Lung (tissue), 11 donors: ENCODE measurements at regions not wholly inside any gene's neighbourhood (a gene's known extent, or its start where the extent isn't known, plus 50 kb on each side); places are given as distances from the start of the nearest gene placed in this dataset.

Experiments
- ATAC-seq: fragments of 200-7000 bp; cut with Tn5 transposase; one replicate; pipeline ENCODE4 v1.9.1; 2020; ENCODE audit warnings: moderate number of reproducible peaks; ENCODE audit not compliant: insufficient read depth, low FRiP score
- DNase-seq, 3 donors: peaks; one replicate each; pipeline ENCODE4 v3.0.0-alpha.2; 2013 to 2017
- H3K27ac ChIP-seq, 2 donors: one replicate each; pipeline ENCODE4 v1.5.1; 2013; ENCODE audit warnings: mild to moderate bottlenecking in 2 of 2, moderate library complexity in 2 of 2, control low read depth in 1 of 2, inconsistent platforms in 1 of 2, low read depth in 1 of 2, low read length in 1 of 2
- H3K27me3 ChIP-seq, 3 donors: one replicate each; pipeline ENCODE4 v1.5.1; 2013; ENCODE audit warnings: low read length in 2 of 3; ENCODE audit not compliant: control insufficient read depth in 3 of 3, insufficient read depth in 3 of 3
- H3K36me3 ChIP-seq, 4 donors: one replicate each; pipeline ENCODE4 v1.5.1; 2013; ENCODE audit warnings: low read length in 4 of 4, mild to moderate bottlenecking in 1 of 4, moderate library complexity in 1 of 4; ENCODE audit not compliant: control insufficient read depth in 4 of 4, insufficient read depth in 4 of 4
- H3K4me1 ChIP-seq, 5 donors: one replicate each; pipeline ENCODE4 v1.5.1; 2013; ENCODE audit warnings: low read length in 5 of 5, mild to moderate bottlenecking in 2 of 5, moderate library complexity in 1 of 5; ENCODE audit not compliant: control insufficient read depth in 5 of 5, insufficient read depth in 5 of 5
- H3K4me3 ChIP-seq: one replicate; pipeline ENCODE4 v1.5.1; 2013; ENCODE audit warnings: mild to moderate bottlenecking, control low read depth, moderate library complexity
- H3K9ac ChIP-seq, 2 donors: one replicate each; pipeline ENCODE4 v1.5.1; 2013; ENCODE audit warnings: low read length in 2 of 2, control low read depth in 1 of 2; ENCODE audit not compliant: insufficient read depth in 1 of 2
- H3K9me3 ChIP-seq, 4 donors: one replicate each; pipeline ENCODE4 v1.5.1; 2013; ENCODE audit warnings: low read length in 3 of 4, mild to moderate bottlenecking in 1 of 4, moderate library complexity in 1 of 4; ENCODE audit not compliant: control insufficient read depth in 4 of 4, insufficient read depth in 3 of 4
- CTCF ChIP-seq: IDR thresholded peaks from 2 replicates; pipeline ENCODE4 v1.5.1; 2012; ENCODE audit warnings: mild to moderate bottlenecking; ENCODE audit errors: control extremely low read depth, extremely low read depth
- WGBS, 2 donors: extraction: QIAGEN DNeasy Blood & Tissue Kit; methylation state at CpG; one replicate each; pipeline ENCODE4 v1.1.7; 2013; 5-methylcytosine and 5-hydroxymethylcytosine counted together
- donor health status: control.
- donor health status: control.
- donor health status: Bipolar disorder and iron deficiency.
- donor health status: healthy.
- donor health status: DM: yes; HTN: yes; CAD: no.

GRCh38 chr4:11687727-11688126, 259.0 kb upstream of the HS3ST1 start:
- 84 to 86% methylated on average over 1 of the region's 1 CpG for WGBS, 2 donors
- no peaks in the 10 kb centered on the region for H3K36me3 ChIP-seq
- H3K4me3 ChIP-seq: no peak overlapping the region
- no peak for TF ChIP-seq CTCF
- H3K27ac ChIP-seq: no peak overlapping the region
- H3K9me3 ChIP-seq: peaks cover 0 to 2% (median 0%) of the 10 kb centered on the region in 4 donors
- peaks cover 0 to 4% (median 0%) of the 10 kb centered on the region in 5 donors for H3K4me1 ChIP-seq
- H3K9ac ChIP-seq: no peak overlapping the region
- no peak for ATAC-seq
- H3K27me3 ChIP-seq: no peaks in the 10 kb centered on the region
- DNase-seq: no peak

- no peaks in the 10 kb centered on the region for H3K36me3 ChIP-seq
- no peaks in the 10 kb centered on the region for H3K9me3 ChIP-seq
- H3K27me3 ChIP-seq: no peaks in the 10 kb centered on the region
- ATAC-seq (no peak), DNase-seq (no peak)
- 91 to 93% methylated on average over 5 of the region's 5 CpGs for WGBS, 2 donors
- peaks cover 0 to 4% (median 0%) of the 10 kb centered on the region in 5 donors for H3K4me1 ChIP-seq
- H3K9ac ChIP-seq: no peak overlapping the region
- H3K27ac ChIP-seq: no peak overlapping the region
- no peak for TF ChIP-seq CTCF
- H3K4me3 ChIP-seq: no peak overlapping the region
Observed at GRCh38 chr4:11685481-11685880, 256.8 kb upstream of the HS3ST1 start.

GRCh38 chr4:11675051-11675800, 246.5 kb upstream of the HS3ST1 start:
- DNase-seq (no peak), ATAC-seq (no peak)
- Histone ChIP-seq H3K9me3 (peaks cover 0 to 3% (median 1%) of the 10 kb centered on the region in 4 donors), H3K4me3 (no peak overlapping the region), H3K27ac (no peak overlapping the region), H3K36me3 (no peaks in the 10 kb centered on the region), H3K27me3 (no peaks in the 10 kb centered on the region), H3K4me1 (no peaks in the 10 kb centered on the region), H3K9ac (no peak overlapping the region)
- WGBS, 2 donors: 89 to 95% methylated on average over 3 of the region's 3 CpGs
- no peak for TF ChIP-seq CTCF

GRCh38 chr4:11670304-11670703, 241.6 kb upstream of the HS3ST1 start:
- Histone ChIP-seq H3K27ac (no peak overlapping the region), H3K4me3 (no peak overlapping the region), H3K36me3 (no peaks in the 10 kb centered on the region), H3K9me3 (peaks cover 0 to 3% (median 0%) of the 10 kb centered on the region in 4 donors), H3K27me3 (no peaks in the 10 kb centered on the region), H3K4me1 (no peaks in the 10 kb centered on the region), H3K9ac (no peak overlapping the region)
- DNase-seq (no peak), ATAC-seq (no peak)
- TF ChIP-seq CTCF: no peak
